HCT116 (cell line): ENCODE measurements at regions not wholly inside any gene's neighbourhood (a gene's known extent, or its start where the extent isn't known, plus 50 kb on each side); places are given as distances from the start of the nearest gene placed in this dataset.

Experiments used
- ATAC-seq: fragments of 200-7000 bp; cut with Tn5 transposase; 2 replicates; pipeline ENCODE4 v1.9.1; 2020; ENCODE audit warnings: mild to moderate bottlenecking, moderate library complexity
- BruUV-seq: library from RNA; stranded (reverse); fragments of 400-500 nt; replicated peaks from 2 replicates; lab custom pipeline; 2021; lab: Mats Ljungman, UMichigan
- CTCF ChIA-PET: fragments of 300-600 bp; sonication (Branson Sonifier 250); formaldehyde crosslinking; loops from one replicate; lab custom pipeline; 2021; ENCODE audit warnings: antibody characterized with exemption; lab: Charles Lee
- POLR2A ChIA-PET: fragments of 300-600, 350-600 bp; sonication (Branson Sonifier 250); formaldehyde crosslinking; loops from one replicate; lab custom pipeline; 2021; ENCODE audit warnings: antibody characterized with exemption; lab: Charles Lee
- RAD21 ChIA-PET, 2 experiments: fragments of 300-600 bp; sonication (Branson Sonifier 250); formaldehyde crosslinking; loops; one replicate each; lab custom pipeline; 2023; ENCODE audit warnings: low total read pairs in 2 of 2; ENCODE audit not compliant: uncharacterized antibody in 2 of 2, unreplicated experiment in 2 of 2, low non-redundant PET in 1 of 2; lab: Charles Lee
- DNase-seq: peaks from one replicate; pipeline ENCODE4 v3.0.0-alpha.2; 2010; ENCODE audit warnings: low read depth, low spot score
- H2AFZ ChIP-seq: fragments of 200-600 bp; shearing (Covaris generic), sonication (generic); 2 replicates; pipeline ENCODE4 v1.6.1; 2017; ENCODE audit warnings: low read depth, mixed run types, mixed read lengths, antibody characterized with exemption, low read length; ENCODE audit not compliant: poor library complexity, severe bottlenecking
- H3K27ac ChIP-seq: 2 replicates; pipeline ENCODE4 v1.5.1; 2012; ENCODE audit warnings: low read depth, low read length
- H3K27me3 ChIP-seq: fragments of 200-600 bp; sonication (generic); 2 replicates; pipeline ENCODE4 v1.6.1; 2016; ENCODE audit warnings: mixed run types, low read length, mixed read lengths; ENCODE audit not compliant: insufficient read depth
- H3K36me3 ChIP-seq, 2 experiments: fragments of 200-500 bp in 1 of 2; fragments of 200-600 bp in 1 of 2; sonication (Bioruptor generic) in 1 of 2; sonication (generic) in 1 of 2; 2 replicates each; pipeline versions ENCODE4 v1.5.1 to v1.6.1; 2014 to 2016; ENCODE audit warnings: low read length in 2 of 2, inconsistent platforms in 1 of 2, mixed read lengths in 1 of 2, mixed run types in 1 of 2; ENCODE audit not compliant: insufficient read depth in 2 of 2, control insufficient read depth in 1 of 2
- H3K4me1 ChIP-seq, 2 experiments: fragments of 200-600 bp in 1 of 2; sonication (generic) in 1 of 2; 2 replicates each; pipeline versions ENCODE4 v1.5.1 to v1.6.1; 2012 to 2017; ENCODE audit warnings: low read length in 2 of 2, inconsistent platforms in 1 of 2, mild to moderate bottlenecking in 1 of 2, mixed read lengths in 1 of 2, mixed run types in 1 of 2, moderate library complexity in 1 of 2; ENCODE audit not compliant: insufficient read depth in 2 of 2, control insufficient read depth in 1 of 2
- H3K4me2 ChIP-seq: fragments of 200-600 bp; sonication (generic); 2 replicates; pipeline ENCODE4 v1.6.1; 2017; ENCODE audit warnings: mixed run types, low read length, mixed read lengths
- H3K4me3 ChIP-seq, 2 experiments: fragments of 200-600 bp in 1 of 2; sonication (generic) in 1 of 2; replicated peaks in 1 of 2; 2 replicates each; pipeline ENCODE4 v1.5.1; 2011 to 2016; ENCODE audit warnings: low read length in 2 of 2, control low read depth in 1 of 2, low read depth in 1 of 2, mild to moderate bottlenecking in 1 of 2, mixed read lengths in 1 of 2, mixed run types in 1 of 2
- H3K79me2 ChIP-seq: fragments of 200-600 bp; sonication (generic); 2 replicates; pipeline ENCODE4 v1.6.1; 2017; ENCODE audit warnings: mild to moderate bottlenecking, mixed run types, low read length, moderate library complexity, mixed read lengths; ENCODE audit not compliant: insufficient read depth
- H3K9ac ChIP-seq: fragments of 200-600 bp; sonication (generic); 2 replicates; pipeline ENCODE4 v1.6.1; 2016; ENCODE audit warnings: low read length, mixed read lengths
- H3K9me2 ChIP-seq: fragments of 200-600 bp; sonication (generic), shearing (Covaris generic); 2 replicates; pipeline ENCODE4 v1.6.1; 2017; ENCODE audit warnings: mixed run types, mild to moderate bottlenecking, moderate library complexity; ENCODE audit not compliant: insufficient read depth
- H3K9me3 ChIP-seq, 2 experiments: fragments of 200-500 bp in 1 of 2; fragments of 200-600 bp in 1 of 2; sonication (Bioruptor generic) in 1 of 2; sonication (generic) in 1 of 2; 2 replicates each; pipeline ENCODE4 v1.6.1; 2014 to 2017; ENCODE audit warnings: low read length in 2 of 2, mixed read lengths in 2 of 2, inconsistent platforms in 1 of 2, low read depth in 1 of 2, mild to moderate bottlenecking in 1 of 2, mixed run types in 1 of 2, moderate library complexity in 1 of 2; ENCODE audit not compliant: control insufficient read depth in 1 of 2, insufficient read depth in 1 of 2
- H4K20me1 ChIP-seq: fragments of 200-600 bp; sonication (generic), shearing (Covaris generic); 2 replicates; pipeline ENCODE4 v1.6.1; 2017; ENCODE audit warnings: mixed run types, mild to moderate bottlenecking, moderate library complexity; ENCODE audit not compliant: insufficient read depth
- CBX3 ChIP-seq: IDR thresholded peaks from 2 replicates; pipeline ENCODE4 v1.6.1; 2012; ENCODE audit warnings: low read depth
- CEBPB ChIP-seq: IDR thresholded peaks from 2 replicates; pipeline ENCODE4 v1.6.1; 2012; ENCODE audit warnings: low read depth
- CTCF ChIP-seq, 3 experiments: fragments of 200-600 bp in 1 of 3; sonication (generic) in 1 of 3; IDR thresholded peaks in 2 of 3; conservative IDR thresholded peaks in 1 of 3; 2 replicates each; pipeline ENCODE4 v1.5.1; 2012 to 2017; ENCODE audit warnings: low read depth in 2 of 3, low read length in 2 of 3, antibody characterized with exemption in 1 of 3, borderline replicate concordance in 1 of 3, control low read depth in 1 of 3, mild to moderate bottlenecking in 1 of 3, mixed read lengths in 1 of 3, mixed run types in 1 of 3, moderate library complexity in 1 of 3; ENCODE audit not compliant: insufficient read depth in 1 of 3
- EGR1 ChIP-seq: IDR thresholded peaks from 2 replicates; pipeline ENCODE4 v1.6.1; 2012; ENCODE audit warnings: low read depth
- FOSL1 ChIP-seq: IDR thresholded peaks from 2 replicates; pipeline ENCODE4 v1.6.1; 2012; ENCODE audit warnings: low read depth
- JUND ChIP-seq: IDR thresholded peaks from 2 replicates; pipeline ENCODE4 v1.6.1; 2012
- RAD21 ChIP-seq: IDR thresholded peaks from 2 replicates; pipeline ENCODE4 v1.6.1; 2012; ENCODE audit warnings: low read depth, mild to moderate bottlenecking
- SP1 ChIP-seq: IDR thresholded peaks from 2 replicates; pipeline ENCODE4 v1.6.1; 2012; ENCODE audit warnings: low read depth
- SRF ChIP-seq: IDR thresholded peaks from 2 replicates; pipeline ENCODE4 v1.6.1; 2012; ENCODE audit warnings: low read depth
- TCF7L2 ChIP-seq: IDR thresholded peaks from 2 replicates; pipeline ENCODE4 v1.7.0; 2011; ENCODE audit warnings: borderline replicate concordance, inconsistent platforms; ENCODE audit not compliant: insufficient read depth, insufficient read length; ENCODE audit errors: extremely low read depth
- YY1 ChIP-seq: IDR thresholded peaks from 2 replicates; pipeline ENCODE4 v1.6.1; 2011; ENCODE audit warnings: low read length, low read depth, moderate library complexity, mild to moderate bottlenecking; ENCODE audit not compliant: insufficient replicate concordance; ENCODE audit errors: extremely low read depth
- ZFX ChIP-seq: fragments of 450-650 bp; IDR thresholded peaks from 2 replicates; pipeline ENCODE4 v1.6.1; 2017
- intact Hi-C: fragments of 100-400 bp; cut with micrococcal nuclease; formaldehyde crosslinking; loops from 2 replicates; pipeline ENCODE4 v1.10.0; 2022
- TF ChIP-seq, protein P1 (sequence below): IDR thresholded peaks from 2 replicates; pipeline ENCODE4 v1.6.1; 2012
- TF ChIP-seq, protein P2 (sequence below): IDR thresholded peaks from 2 replicates; pipeline ENCODE4 v1.6.1; 2011; ENCODE audit warnings: mild to moderate bottlenecking, low read length, moderate library complexity; ENCODE audit not compliant: insufficient replicate concordance; ENCODE audit errors: extremely low read depth

GRCh38 chr12:98154850-98155249 lies 360.5 kb upstream of the TMPO start:
- ChIA-PET RAD21 (no interaction called here), POLR2A (no interaction called here), CTCF (no interaction called here)
- H3K9ac ChIP-seq, result no peak overlapping the region
- H4K20me1 ChIP-seq, result no peaks in the 10 kb centered on the region
- BruUV-seq, result no TSS peak
- peak; percentile 46; the same call in 1 of the 2 replicates for TF ChIP-seq RAD21
- TF ChIP-seq CBX3, result no peak
- TF ChIP-seq CTCF (IDR thresholded peaks at IDR 0.05 in 2 of 3, conservative IDR thresholded peaks at IDR 0.05 in 1 of 3; ENCODE audit: borderline replicate concordance in 1 of 3, insufficient read depth in 1 of 3, low read depth in 2 of 3, low read length in 2 of 3), result peak in 2 of 3 experiments; percentile 34 to 39; a peak in 4 of 6 replicates
- peaks cover 37% of the 10 kb centered on the region for H3K27me3 ChIP-seq
- no peak overlapping the region for H2AFZ ChIP-seq
- DNase-seq (peak; percentile 12), ATAC-seq (peak; percentile 87)
- H3K9me2 ChIP-seq, result no peaks in the 10 kb centered on the region
- no peak overlapping the region for H3K4me2 ChIP-seq
- H3K79me2 ChIP-seq, result no peaks in the 10 kb centered on the region
- H3K27ac ChIP-seq, result no peak overlapping the region
- intact Hi-C loops, result loop anchor here (5.0 kb wide), 1 partner anchor 1163 kb away; no protein-coding TSS in a partner anchor
- H3K4me1 ChIP-seq, result no peaks in the 10 kb centered on the region
- H3K9me3 ChIP-seq, result no peaks in the 10 kb centered on the region
- H3K36me3 ChIP-seq, result no peaks in the 10 kb centered on the region
- H3K4me3 ChIP-seq, result no peak overlapping the region

DNA sequence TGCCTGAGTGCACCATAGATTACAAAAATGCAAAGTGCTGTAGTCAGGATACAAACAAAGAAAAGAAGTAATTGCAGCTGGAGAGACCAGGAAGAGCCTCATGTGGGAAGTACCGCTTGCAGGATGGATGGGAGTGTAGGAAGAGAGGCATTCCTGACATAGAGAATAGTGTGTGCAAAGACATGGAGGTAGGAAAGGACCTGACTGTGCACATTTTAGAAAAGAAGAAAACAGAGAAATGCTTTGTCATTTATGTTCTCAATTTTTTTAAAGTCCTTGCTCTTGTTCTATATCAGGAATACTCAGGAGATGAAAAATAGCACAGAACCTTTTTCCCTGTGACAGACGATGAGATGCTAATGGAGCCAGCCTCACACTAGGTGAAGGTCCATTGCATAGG lies 358.7 kb upstream of the TMPO start:
- H3K4me2 ChIP-seq, result no peak overlapping the region
- CTCF ChIA-PET, result no interaction called here
- no peaks in the 10 kb centered on the region for H4K20me1 ChIP-seq
- DNase-seq, result no peak
- no peak for ATAC-seq
- no peak overlapping the region for H3K9ac ChIP-seq
- peaks cover 41% of the 10 kb centered on the region for H3K27me3 ChIP-seq
- RAD21 ChIA-PET, result no interaction called here
- no peaks in the 10 kb centered on the region for H3K79me2 ChIP-seq
- POLR2A ChIA-PET, result no interaction called here
- H3K4me1 ChIP-seq, result no peaks in the 10 kb centered on the region
- no peaks in the 10 kb centered on the region for H3K9me3 ChIP-seq
- intact Hi-C loops, result loop anchor here (5.0 kb wide), 1 partner anchor 1164 kb away; no protein-coding TSS in a partner anchor
- H3K27ac ChIP-seq, result no peak overlapping the region
- no TSS peak for BruUV-seq
- no peaks in the 10 kb centered on the region for H3K36me3 ChIP-seq
- no peak overlapping the region for H3K4me3 ChIP-seq
- H3K9me2 ChIP-seq, result no peaks in the 10 kb centered on the region
- no peak overlapping the region for H2AFZ ChIP-seq
- TF ChIP-seq YY1, result no peak
- TF ChIP-seq FOSL1, result no peak
- TF ChIP-seq ZFX, result no peak
- no peak for TF ChIP-seq SP1
- TF ChIP-seq, protein P1, sequence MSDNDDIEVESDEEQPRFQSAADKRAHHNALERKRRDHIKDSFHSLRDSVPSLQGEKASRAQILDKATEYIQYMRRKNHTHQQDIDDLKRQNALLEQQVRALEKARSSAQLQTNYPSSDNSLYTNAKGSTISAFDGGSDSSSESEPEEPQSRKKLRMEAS, result no peak
- TF ChIP-seq, protein P2, sequence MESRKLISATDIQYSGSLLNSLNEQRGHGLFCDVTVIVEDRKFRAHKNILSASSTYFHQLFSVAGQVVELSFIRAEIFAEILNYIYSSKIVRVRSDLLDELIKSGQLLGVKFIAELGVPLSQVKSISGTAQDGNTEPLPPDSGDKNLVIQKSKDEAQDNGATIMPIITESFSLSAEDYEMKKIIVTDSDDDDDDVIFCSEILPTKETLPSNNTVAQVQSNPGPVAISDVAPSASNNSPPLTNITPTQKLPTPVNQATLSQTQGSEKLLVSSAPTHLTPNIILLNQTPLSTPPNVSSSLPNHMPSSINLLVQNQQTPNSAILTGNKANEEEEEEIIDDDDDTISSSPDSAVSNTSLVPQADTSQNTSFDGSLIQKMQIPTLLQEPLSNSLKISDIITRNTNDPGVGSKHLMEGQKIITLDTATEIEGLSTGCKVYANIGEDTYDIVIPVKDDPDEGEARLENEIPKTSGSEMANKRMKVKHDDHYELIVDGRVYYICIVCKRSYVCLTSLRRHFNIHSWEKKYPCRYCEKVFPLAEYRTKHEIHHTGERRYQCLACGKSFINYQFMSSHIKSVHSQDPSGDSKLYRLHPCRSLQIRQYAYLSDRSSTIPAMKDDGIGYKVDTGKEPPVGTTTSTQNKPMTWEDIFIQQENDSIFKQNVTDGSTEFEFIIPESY, result no peak
- TF ChIP-seq JUND, result no peak
- TF ChIP-seq EGR1, result no peak
- TF ChIP-seq TCF7L2, result no peak
- no peak for TF ChIP-seq SRF
- no peak for TF ChIP-seq CEBPB
